Stimulated activated CD8-positive, alpha-beta memory T cell treated with anti-CD3 and anti-CD28 coated beads, Interleukin-2, amount 100 ng/mL, for 1 hour (primary cell): ENCODE measurements at regions not wholly inside any gene's neighbourhood (a gene's known extent, or its start where the extent isn't known, plus 50 kb on each side); places are given as distances from the start of the nearest gene placed in this dataset.
"Not testable (repeated sequence)": the region's sequence is repeated elsewhere in the genome, so short reads cannot be mapped to it uniquely, and the experiment has no call there.

Source experiments
- DNase-seq, 2 donors: peaks; one replicate each; pipeline ENCODE4 v3.0.0-alpha.2; 2020; ENCODE audit warnings: low read depth in 2 of 2

- no peak for DNase-seq
These were observed 586.7 kb downstream of the HINT1 start for GRCh38 chr5:130578354-130578753.

DNA sequence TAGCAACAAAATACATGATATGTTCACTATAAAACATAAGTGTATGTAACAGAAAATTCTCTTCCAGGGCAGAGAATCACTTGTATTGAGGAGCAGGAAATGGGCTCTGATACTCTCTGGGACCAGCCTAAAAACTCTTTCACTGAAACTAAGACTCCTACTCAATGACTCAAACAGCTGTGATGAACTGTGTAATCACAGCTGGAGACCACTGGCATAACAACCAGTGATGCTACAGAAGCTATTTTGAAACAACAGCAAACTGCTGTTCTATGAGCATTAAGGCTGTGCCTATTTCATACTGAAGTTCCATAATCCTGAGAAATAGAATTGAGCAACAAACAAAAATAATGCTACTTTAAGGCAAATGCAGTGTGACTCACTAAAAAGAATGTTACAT is 594.0 kb downstream of the HINT1 start:
- no peak for DNase-seq

DNA sequence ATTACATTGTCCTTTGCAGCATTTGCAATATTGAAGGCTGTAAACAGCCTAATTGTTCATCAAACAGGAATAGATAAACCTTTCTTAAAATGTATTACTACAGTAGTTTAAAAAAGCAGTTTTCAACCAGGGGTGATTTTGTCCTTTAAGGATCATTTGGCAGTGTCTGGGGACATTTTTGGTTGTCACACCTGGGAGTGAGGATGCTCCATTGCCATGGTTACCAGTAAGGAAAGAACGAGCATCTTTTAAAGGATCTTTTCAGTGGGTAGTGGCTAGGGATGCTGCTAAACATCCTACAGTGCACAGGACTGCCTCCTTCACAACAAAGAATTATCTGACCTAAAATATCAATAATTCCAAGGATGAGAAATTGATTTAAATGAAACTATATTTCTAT is 596.3 kb downstream of the HINT1 start:
- no peak for DNase-seq

DNA sequence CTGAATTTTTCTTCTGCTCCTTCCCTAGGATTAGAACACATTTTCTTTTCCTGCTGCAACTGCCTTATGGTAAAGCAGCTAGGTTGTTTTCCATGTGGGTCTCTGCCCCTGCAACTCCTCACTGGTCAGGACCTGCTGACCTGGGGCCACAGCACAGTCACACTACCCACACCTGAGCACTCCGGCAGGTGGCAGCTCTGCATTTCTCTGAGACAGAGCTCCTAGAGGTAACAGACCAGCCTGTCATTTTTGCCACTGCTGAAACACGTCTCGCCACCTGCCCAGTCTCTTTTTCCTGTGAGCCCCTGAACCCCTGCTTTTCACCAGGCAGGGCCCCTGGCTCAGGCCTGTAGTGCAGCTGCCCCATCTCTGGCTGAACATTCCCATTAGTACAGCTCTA is 609.6 kb downstream of the HINT1 start:
- no peak for DNase-seq

DNA sequence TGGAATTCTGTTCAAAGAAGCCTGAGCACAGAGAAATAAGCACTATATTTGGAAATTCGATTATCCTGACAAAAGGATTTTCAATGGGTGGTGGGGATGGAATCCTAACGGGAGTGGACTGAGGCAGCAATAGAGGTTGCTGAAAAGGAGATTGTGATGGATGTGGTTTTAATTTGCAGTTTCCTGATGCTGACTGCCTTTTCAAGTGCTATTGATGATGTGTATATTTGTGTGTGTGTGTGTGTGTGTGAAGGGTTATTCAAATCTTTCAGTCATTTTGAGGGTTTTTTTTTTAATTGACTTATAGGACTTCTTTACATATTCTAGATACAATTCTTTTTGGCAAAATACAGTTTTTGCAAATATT is 614.5 kb downstream of the HINT1 start:
- no peak for DNase-seq

DNA sequence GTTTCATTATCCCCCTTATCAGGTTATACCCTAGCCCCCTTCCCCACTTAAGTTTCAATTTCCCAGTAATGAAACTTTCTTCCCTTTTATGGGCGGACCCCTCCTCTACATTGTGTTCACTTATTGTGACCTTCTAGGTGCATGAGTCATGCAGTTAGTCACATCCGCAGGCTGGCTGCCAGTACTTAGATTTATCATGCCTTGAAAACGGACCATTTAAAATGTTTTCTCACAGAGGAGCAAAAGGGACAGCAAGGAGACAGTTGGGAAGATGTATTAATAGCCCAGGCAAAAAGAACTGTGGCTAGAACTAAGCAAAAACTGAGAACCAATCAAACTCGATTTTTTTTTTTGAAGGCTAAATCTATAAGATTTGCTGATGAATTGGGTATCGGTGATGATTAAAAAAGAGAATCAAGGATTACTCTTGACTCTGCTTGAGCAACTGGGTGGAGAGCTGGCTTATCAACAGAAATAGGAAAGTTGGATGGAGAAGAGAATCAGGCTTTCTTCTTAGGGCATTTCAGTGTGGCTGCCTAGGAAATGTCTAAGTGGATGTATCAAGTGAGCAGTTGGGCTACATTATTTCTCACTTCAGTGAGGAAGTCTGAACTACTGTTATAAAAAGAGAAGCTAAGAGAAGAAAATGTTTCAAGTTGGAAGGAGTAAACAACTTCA is 615.0 kb downstream of the HINT1 start:
- no peak for DNase-seq

GRCh38 chr5:130546211-130546610 is 618.8 kb downstream of the HINT1 start:
- DNase-seq = no peak

GRCh38 chr5:130545291-130545690 is 619.8 kb downstream of the HINT1 start:
- no peak for DNase-seq

- DNase-seq = no peak
These were observed 623.3 kb downstream of the HINT1 start for GRCh38 chr5:130541617-130542221.

GRCh38 chr5:130536691-130537090 is 628.4 kb downstream of the HINT1 start:
- DNase-seq = no peak

- no peak for DNase-seq
These were observed 628.5 kb downstream of the CHSY3 start for GRCh38 chr5:130532786-130533185.

- no peak for DNase-seq
These were observed 625.5 kb downstream of the CHSY3 start for GRCh38 chr5:130529511-130530485.

DNA sequence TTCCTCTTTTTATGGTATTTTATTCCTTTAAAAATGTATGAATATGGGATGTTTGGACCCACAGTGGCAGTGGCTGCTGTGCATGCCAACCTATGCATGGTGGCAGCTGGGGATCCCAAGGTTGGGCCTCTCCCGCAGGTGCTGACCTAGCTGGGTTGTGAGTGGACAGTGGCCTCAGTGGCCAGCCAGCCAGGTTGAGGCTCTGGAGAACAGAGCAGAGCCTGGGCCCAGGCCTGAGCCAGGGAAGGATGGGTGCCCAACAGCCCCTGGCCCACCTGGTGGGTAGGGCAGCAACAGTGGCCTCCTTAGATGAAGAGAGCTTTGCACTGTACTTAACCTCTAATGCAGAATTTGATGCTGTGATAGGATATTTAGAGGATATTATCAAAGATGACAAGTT is 624.8 kb downstream of the CHSY3 start:
- DNase-seq = no peak

- no peak for DNase-seq
These were observed 624.2 kb downstream of the CHSY3 start for GRCh38 chr5:130528474-130528873.

GRCh38 chr5:130526708-130527107 is 622.4 kb downstream of the CHSY3 start:
- no peak for DNase-seq

- no peak for DNase-seq
These were observed 615.9 kb downstream of the CHSY3 start for GRCh38 chr5:130520211-130520610.

DNA sequence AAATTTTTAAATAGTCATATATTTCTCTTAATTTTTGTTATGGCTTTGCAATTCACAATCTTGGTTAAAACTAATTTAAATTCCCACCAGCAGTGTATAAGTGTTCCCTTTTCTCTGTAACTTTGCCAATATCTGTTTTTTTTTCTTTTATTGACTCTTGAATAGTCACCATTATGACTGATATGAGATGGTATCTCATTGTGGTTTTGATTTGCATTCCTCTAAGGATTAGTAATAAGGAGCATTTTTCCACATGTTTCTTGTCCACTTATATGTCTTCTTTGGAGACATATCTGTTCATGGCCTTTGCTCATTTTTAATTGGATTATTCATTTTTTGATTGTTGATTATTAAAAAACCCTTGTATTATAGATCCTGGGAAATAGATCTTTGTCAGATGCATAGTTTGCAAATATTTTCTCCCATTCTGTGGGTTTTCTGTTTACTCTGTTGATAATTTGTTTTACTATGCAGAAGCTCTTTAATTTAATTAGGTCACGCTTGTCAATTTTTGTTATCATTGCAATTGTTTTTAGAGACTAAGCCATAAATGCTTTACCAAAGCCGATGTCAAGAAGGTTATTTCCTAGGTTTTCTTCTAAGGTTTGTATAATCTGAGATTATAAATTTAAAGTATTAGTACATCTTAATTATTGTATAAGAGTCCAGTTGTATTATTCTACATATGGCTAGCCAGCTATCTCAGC is 610.9 kb downstream of the CHSY3 start:
- no peak for DNase-seq

- no peak for DNase-seq
These were observed 598.4 kb downstream of the CHSY3 start for GRCh38 chr5:130502702-130503101.

GRCh38 chr5:130501151-130501865 is 597.0 kb downstream of the CHSY3 start:
- no peak for DNase-seq

DNA sequence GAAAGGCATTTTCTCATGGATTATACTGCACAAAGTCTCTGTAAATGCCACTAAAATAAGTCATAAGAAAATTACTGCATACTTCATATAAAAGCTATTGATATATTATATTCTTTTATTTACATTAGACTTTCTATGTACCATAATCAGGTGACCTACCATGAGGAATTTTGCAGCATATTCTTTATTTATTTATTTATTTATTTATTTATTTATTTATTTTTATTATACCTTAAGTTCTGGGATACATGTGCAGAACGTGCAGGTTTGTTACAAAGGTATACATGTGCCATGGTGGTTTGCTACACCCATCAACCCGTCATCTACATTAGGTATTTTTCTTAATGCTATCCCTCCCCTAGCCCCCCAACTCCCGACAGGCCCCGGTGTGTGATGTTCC is 596.2 kb downstream of the CHSY3 start:
- not testable (repeated sequence) for DNase-seq

DNA sequence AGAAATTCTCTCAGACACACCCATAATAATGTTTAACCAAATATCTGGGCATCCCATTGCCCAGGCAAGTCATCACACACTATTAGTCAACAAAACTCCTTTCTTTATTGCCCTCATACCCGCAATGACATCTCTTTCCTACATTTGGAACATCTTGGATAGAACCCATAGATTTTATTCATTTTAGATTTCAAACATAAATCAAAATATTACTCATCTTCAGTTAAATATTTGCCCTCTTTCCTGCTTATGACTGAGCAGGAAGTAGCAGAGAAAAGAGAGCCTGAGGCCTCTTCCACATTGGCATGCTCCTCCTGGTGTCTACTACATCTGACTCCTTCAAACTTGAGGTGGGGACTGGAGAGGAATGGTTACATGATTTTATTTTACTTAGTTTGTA is 592.0 kb downstream of the CHSY3 start:
- DNase-seq = no peak
